GM23248 (cell line): ENCODE measurements at regions not wholly inside any gene's neighbourhood (a gene's known extent, or its start where the extent isn't known, plus 50 kb on each side); places are given as distances from the start of the nearest gene placed in this dataset.

ENCODE experiments used
- EZH2 ChIP-seq: fragments of 200-600 bp; sonication (generic); IDR thresholded peaks from 2 replicates; pipeline ENCODE4 v1.6.1; 2018; ENCODE audit warnings: antibody characterized with exemption, mild to moderate bottlenecking; ENCODE audit not compliant: insufficient read depth, poor library complexity, severe bottlenecking
- EZH2phosphoT487 ChIP-seq: fragments of 200-600 bp; sonication (generic); IDR thresholded peaks from 2 replicates; pipeline ENCODE4 v1.6.1; 2018; ENCODE audit warnings: antibody characterized with exemption, moderate library complexity, mild to moderate bottlenecking, low read depth; ENCODE audit not compliant: insufficient read depth

DNA sequence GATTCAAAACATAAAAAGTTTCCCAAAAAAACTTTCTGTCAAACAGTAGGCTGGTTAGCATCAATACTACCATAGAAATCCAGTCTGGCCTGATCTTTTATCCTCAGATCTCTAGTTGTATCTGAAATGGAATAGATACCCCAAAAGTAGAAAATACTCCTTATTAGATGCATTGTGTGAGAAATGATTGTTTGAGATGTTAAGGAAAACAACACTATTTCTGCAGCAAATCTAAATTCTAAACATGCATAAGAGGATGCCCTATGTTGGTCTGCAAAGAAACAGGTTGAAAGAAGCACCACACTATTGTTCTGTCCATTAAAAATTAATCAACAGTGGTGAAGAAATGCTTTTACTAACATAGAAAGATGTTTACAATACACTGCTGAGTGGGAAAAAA lies 121.0 kb downstream of the NPY start:
- no peak for TF ChIP-seq EZH2phosphoT487
- no peak for TF ChIP-seq EZH2
